DND-41 (cell line): ENCODE measurements at regions not wholly inside any gene's neighbourhood (a gene's known extent, or its start where the extent isn't known, plus 50 kb on each side); places are given as distances from the start of the nearest gene placed in this dataset.
"Not testable (repeated sequence)": the region's sequence is repeated elsewhere in the genome, so short reads cannot be mapped to it uniquely, and the experiment has no call there.

ENCODE experiments used
- ATAC-seq: fragments of 200-7000 bp; cut with Tn5 transposase; 3 replicates; pipeline ENCODE4 v1.9.1; 2021; ENCODE audit warnings: low read depth; ENCODE audit not compliant: insufficient read depth
- DNase-seq: peaks from one replicate; pipeline ENCODE4 v3.0.0-alpha.2; 2020
- H2AFZ ChIP-seq: 2 replicates; pipeline ENCODE4 v1.6.0; 2012; ENCODE audit warnings: low read depth, low read length
- H3K27ac ChIP-seq: 2 replicates; pipeline ENCODE4 v1.5.1; 2012; ENCODE audit warnings: low read length, inconsistent platforms
- H3K27me3 ChIP-seq: fragments of 200-600 bp; sonication (generic); 2 replicates; pipeline ENCODE4 v1.6.0; 2012; ENCODE audit warnings: low read length, mild to moderate bottlenecking, inconsistent platforms; ENCODE audit not compliant: insufficient read depth, poor library complexity
- H3K36me3 ChIP-seq: 2 replicates; pipeline ENCODE4 v1.5.1; 2012; ENCODE audit warnings: low read length, inconsistent platforms; ENCODE audit not compliant: insufficient read depth
- H3K4me1 ChIP-seq: 2 replicates; pipeline ENCODE4 v1.5.1; 2012; ENCODE audit warnings: mild to moderate bottlenecking, low read length; ENCODE audit not compliant: insufficient read depth
- H3K4me2 ChIP-seq: 2 replicates; pipeline ENCODE4 v1.6.0; 2012; ENCODE audit warnings: mild to moderate bottlenecking, moderate library complexity, low read length, inconsistent platforms; ENCODE audit not compliant: insufficient read depth
- H3K4me3 ChIP-seq, 2 experiments: fragments of 200-600 bp in 1 of 2; shearing (Covaris generic) in 1 of 2; 2 replicates each; pipeline ENCODE4 v1.5.1; 2012 to 2016; ENCODE audit warnings: inconsistent platforms in 2 of 2, low read length in 2 of 2, mild to moderate bottlenecking in 2 of 2, low read depth in 1 of 2, moderate library complexity in 1 of 2
- H3K79me2 ChIP-seq: 2 replicates; pipeline ENCODE4 v1.6.0; 2012; ENCODE audit warnings: low read length, inconsistent platforms; ENCODE audit not compliant: insufficient read depth
- H3K9ac ChIP-seq: 2 replicates; pipeline ENCODE4 v1.6.0; 2012; ENCODE audit warnings: low read depth, mild to moderate bottlenecking, inconsistent platforms, low read length, moderate library complexity
- H3K9me3 ChIP-seq: 2 replicates; pipeline ENCODE4 v1.5.1; 2012; ENCODE audit warnings: low read length, moderate library complexity, mild to moderate bottlenecking, inconsistent platforms; ENCODE audit not compliant: insufficient read depth, severe bottlenecking
- H4K20me1 ChIP-seq: 2 replicates; pipeline ENCODE4 v1.6.0; 2012; ENCODE audit warnings: low read length; ENCODE audit not compliant: insufficient read depth
- CTCF ChIP-seq: IDR thresholded peaks from 2 replicates; pipeline ENCODE4 v1.5.1; 2012; ENCODE audit warnings: borderline replicate concordance, low read length, moderate library complexity, mild to moderate bottlenecking; ENCODE audit not compliant: poor library complexity, severe bottlenecking; ENCODE audit errors: extremely low read depth
- EZH2 ChIP-seq: IDR thresholded peaks from 3 replicates; pipeline ENCODE4 v1.6.1; 2012; ENCODE audit warnings: borderline replicate concordance, low read depth, mild to moderate bottlenecking, moderate library complexity, low read length, inconsistent platforms; ENCODE audit not compliant: severe bottlenecking

DNA sequence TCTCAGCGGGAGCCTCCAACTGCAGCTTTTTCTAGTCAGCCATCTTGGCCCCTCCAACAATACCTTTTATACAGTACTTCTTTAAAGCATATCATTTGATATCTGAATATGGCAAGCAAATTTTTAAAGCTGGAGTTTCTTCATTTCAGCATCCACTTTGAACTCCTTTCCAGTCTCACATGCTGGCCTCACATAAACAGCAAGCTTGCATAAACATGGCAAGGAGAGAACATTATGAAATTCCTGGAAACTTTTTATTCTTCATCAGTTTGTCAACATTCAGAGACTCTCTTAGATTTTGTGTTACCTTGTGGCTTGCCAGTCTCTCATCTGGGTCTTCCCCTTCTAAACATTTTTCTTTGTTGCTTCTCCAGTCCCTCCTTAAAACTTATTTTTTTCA is 745.3 kb downstream of the NR2F1-AS1 start:
- Histone ChIP-seq H3K27me3 (no peaks in the 10 kb centered on the region), H3K4me2 (no peak overlapping the region), H3K27ac (no peak overlapping the region), H4K20me1 (no peaks in the 10 kb centered on the region), H3K4me3 (no peak overlapping the region), H3K9me3 (peaks cover 6% of the 10 kb centered on the region), H3K36me3 (no peaks in the 10 kb centered on the region), H3K79me2 (no peaks in the 10 kb centered on the region), H2AFZ (no peak overlapping the region), H3K9ac (no peak overlapping the region), H3K4me1 (no peaks in the 10 kb centered on the region)
- TF ChIP-seq CTCF (no peak), EZH2 (no peak)
- ATAC-seq (no peak), DNase-seq (no peak)

DNA sequence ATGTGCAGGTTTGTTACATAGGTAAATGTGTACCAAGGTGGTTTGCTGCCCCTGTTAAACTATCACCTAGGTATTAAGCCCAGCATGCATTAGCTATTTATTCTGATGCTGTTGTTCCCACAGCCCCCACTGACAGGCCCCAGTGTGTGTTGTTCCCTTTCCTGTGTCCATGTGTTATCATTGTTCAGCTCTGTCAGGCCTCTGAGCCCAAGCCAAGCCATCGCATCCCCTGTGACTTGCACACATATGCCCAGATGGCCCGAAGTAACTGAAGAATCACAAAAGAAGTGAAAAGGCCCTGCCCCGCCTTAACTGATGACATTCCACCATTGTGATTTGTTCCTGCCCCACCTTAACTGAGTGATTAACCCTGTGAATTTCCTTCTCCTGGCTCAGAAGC is 757.5 kb downstream of the NR2F1-AS1 start:
- DNase-seq, H3K36me3 ChIP-seq, H3K4me1 ChIP-seq, H3K27ac ChIP-seq, H2AFZ ChIP-seq, H3K4me2 ChIP-seq, H3K4me3 ChIP-seq, H3K79me2 ChIP-seq, H3K27me3 ChIP-seq, H3K9ac ChIP-seq, ATAC-seq, H3K9me3 ChIP-seq, H4K20me1 ChIP-seq: not testable (repeated sequence)

GRCh38 chr5:92822183-92822582 is 758.8 kb downstream of the NR2F1-AS1 start:
- no peak overlapping the region for H3K9ac ChIP-seq
- no peak overlapping the region for H2AFZ ChIP-seq
- H3K36me3 ChIP-seq: no peaks in the 10 kb centered on the region
- no peak overlapping the region for H3K4me2 ChIP-seq
- H3K27me3 ChIP-seq: no peaks in the 10 kb centered on the region
- H3K9me3 ChIP-seq: no peaks in the 10 kb centered on the region
- no peaks in the 10 kb centered on the region for H3K79me2 ChIP-seq
- ATAC-seq (no peak), DNase-seq (no peak)
- H3K4me1 ChIP-seq: no peaks in the 10 kb centered on the region
- no peak overlapping the region for H3K4me3 ChIP-seq
- TF ChIP-seq EZH2 (no peak), CTCF (no peak)
- no peaks in the 10 kb centered on the region for H4K20me1 ChIP-seq
- H3K27ac ChIP-seq: no peak overlapping the region

DNA sequence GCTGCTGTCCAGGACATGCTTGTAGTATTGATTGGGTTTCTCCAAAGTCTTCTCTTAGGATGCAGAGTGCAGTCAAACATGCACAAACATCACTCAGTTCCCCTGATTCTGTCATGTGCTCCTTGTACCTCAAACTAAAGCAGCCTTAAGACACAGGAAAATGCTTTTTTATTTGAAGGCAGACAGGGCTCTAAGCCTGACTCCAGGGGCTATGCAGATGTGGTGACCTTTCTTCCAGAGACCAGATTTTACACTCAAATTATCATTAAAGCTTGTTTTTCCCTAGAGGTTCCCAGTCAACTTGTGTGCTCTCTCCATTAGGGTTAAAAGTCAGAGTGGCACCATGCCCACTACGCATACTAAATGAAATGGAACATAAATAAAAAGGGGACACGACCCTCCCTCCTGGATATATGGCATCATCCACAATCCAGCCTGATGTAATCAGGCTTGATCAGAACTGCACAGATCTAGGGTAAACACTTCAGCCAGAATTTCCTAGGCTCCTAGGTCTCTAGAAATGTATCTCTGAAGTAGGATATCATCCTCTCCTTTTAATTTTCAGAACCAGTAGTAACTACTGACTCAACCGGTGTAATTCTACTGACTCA is 771.1 kb downstream of the NR2F1-AS1 start:
- Histone ChIP-seq H3K27ac (no peak overlapping the region), H3K9ac (no peak overlapping the region), H3K4me3 (no peak overlapping the region), H3K4me1 (no peaks in the 10 kb centered on the region), H3K4me2 (no peak overlapping the region), H3K9me3 (no peaks in the 10 kb centered on the region), H3K27me3 (no peaks in the 10 kb centered on the region), H4K20me1 (no peaks in the 10 kb centered on the region), H3K79me2 (no peaks in the 10 kb centered on the region), H3K36me3 (no peaks in the 10 kb centered on the region), H2AFZ (no peak overlapping the region)
- DNase-seq (no peak), ATAC-seq (no peak)
- TF ChIP-seq EZH2 (no peak), CTCF (no peak)
